Activated CD8-positive, alpha-beta memory T cell treated with anti-CD3 and anti-CD28 coated beads, Interleukin-2, amount 10 ng/mL, durations not matched to agents 7 days and 5 days (primary cell): ENCODE measurements at regions not wholly inside any gene's neighbourhood (a gene's known extent, or its start where the extent isn't known, plus 50 kb on each side); places are given as distances from the start of the nearest gene placed in this dataset.
"Not testable (repeated sequence)": the region's sequence is repeated elsewhere in the genome, so short reads cannot be mapped to it uniquely, and the experiment has no call there.

Source experiments
- ATAC-seq: fragments of 150-1000 bp; cut with Tn5 transposase; one replicate; pipeline ENCODE4 v1.10.0; 2021; ENCODE audit warnings: moderate library complexity
- CTCF ChIA-PET: fragments of 350-600 bp; sonication (Branson Sonifier 250); formaldehyde crosslinking; loops from one replicate; lab custom pipeline; 2021; ENCODE audit warnings: antibody characterized with exemption; lab: Charles Lee
- DNase-seq: peaks from one replicate; pipeline ENCODE4 v3.0.0-alpha.2; 2020
- H3K27ac Mint-ChIP-seq: one replicate; pipeline ENCODE4 v1.8.0; 2021; ENCODE audit warnings: mild to moderate bottlenecking, mixed read lengths
- H3K27me3 Mint-ChIP-seq: one replicate; pipeline ENCODE4 v1.8.0; 2021; ENCODE audit warnings: mixed read lengths
- H3K36me3 Mint-ChIP-seq: one replicate; pipeline ENCODE4 v1.8.0; 2021; ENCODE audit warnings: mild to moderate bottlenecking, mixed read lengths
- H3K4me1 Mint-ChIP-seq: one replicate; pipeline ENCODE4 v1.8.0; 2021; ENCODE audit warnings: mixed read lengths
- H3K4me3 Mint-ChIP-seq: one replicate; pipeline ENCODE4 v1.8.0; 2021; ENCODE audit warnings: mild to moderate bottlenecking, moderate library complexity, mixed read lengths
- H3K9me3 Mint-ChIP-seq: one replicate; pipeline ENCODE4 v1.8.0; 2022; ENCODE audit warnings: low read depth, mixed read lengths

DNA sequence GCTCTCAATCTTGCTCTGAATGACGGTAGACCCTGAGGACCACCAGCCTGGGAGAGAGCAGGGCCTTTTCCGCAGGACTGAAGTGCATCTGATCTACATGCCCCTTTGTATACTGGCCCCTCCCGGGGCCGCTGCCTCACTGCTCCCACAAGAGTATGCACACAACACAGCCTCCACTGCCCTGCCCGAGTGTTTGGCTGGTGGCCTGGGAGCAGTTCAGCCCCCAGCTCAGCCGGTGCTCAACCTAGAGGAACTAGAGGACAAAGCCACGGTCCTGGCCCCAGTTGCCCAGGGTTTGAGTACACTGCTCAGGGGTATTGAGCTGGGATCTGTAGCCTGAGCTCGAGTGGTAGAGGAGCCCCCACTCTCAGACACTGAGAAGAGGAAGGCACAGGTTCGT lies 118.9 kb upstream of the CAB39 start:
- no peak overlapping the region for H3K4me3 Mint-ChIP-seq
- H3K27ac Mint-ChIP-seq: no peak overlapping the region
- peaks cover 19% of the 10 kb centered on the region for H3K36me3 Mint-ChIP-seq
- CTCF ChIA-PET: interaction anchor here (1.3 kb wide), 1 partner anchor 17 kb away, joined by 3 read pairs; no protein-coding TSS in a partner anchor
- H3K4me1 Mint-ChIP-seq: peaks cover 63% of the 10 kb centered on the region
- DNase-seq (no peak), ATAC-seq (no peak)
- no peaks in the 10 kb centered on the region for H3K27me3 Mint-ChIP-seq
- peaks cover 2% of the 10 kb centered on the region for H3K9me3 Mint-ChIP-seq

DNA sequence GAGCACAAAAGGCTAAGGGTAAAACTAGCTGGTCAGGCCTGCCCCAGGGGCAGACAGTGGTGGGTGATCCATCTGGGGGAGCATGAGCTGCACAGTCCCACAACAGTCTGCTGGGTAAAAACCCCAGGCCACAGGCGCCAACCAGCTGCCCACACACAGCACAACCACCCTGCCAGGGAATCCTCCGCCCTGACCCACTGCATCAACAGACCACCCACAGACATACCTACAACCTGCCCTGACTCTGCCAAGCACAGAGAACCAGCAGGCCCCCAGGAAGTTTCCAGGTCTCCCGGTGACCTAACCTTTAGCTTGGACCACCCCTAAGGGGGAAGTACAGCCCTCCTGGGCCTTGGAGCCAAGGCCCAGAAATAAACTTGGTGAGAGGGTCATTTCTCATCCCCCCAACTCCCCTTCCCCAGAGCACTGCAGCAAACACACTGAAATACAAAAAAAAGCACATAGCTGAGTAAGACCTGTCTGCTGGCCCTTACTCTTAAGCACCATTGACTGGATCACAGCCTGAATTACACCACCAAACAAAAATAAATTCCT lies 118.3 kb upstream of the CAB39 start:
- H3K9me3 Mint-ChIP-seq: peaks cover 2% of the 10 kb centered on the region
- H3K27me3 Mint-ChIP-seq: no peaks in the 10 kb centered on the region
- CTCF ChIA-PET: interaction anchor here (1.1 to 1.3 kb wide), 2 partner anchors 16 to 22 kb away, joined by 3 to 4 read pairs; no protein-coding TSS in a partner anchor
- H3K36me3 Mint-ChIP-seq: peaks cover 19% of the 10 kb centered on the region
- H3K27ac Mint-ChIP-seq: no peak overlapping the region
- ATAC-seq (no peak), DNase-seq (no peak)
- peaks cover 57% of the 10 kb centered on the region for H3K4me1 Mint-ChIP-seq
- H3K4me3 Mint-ChIP-seq: no peak overlapping the region

DNA sequence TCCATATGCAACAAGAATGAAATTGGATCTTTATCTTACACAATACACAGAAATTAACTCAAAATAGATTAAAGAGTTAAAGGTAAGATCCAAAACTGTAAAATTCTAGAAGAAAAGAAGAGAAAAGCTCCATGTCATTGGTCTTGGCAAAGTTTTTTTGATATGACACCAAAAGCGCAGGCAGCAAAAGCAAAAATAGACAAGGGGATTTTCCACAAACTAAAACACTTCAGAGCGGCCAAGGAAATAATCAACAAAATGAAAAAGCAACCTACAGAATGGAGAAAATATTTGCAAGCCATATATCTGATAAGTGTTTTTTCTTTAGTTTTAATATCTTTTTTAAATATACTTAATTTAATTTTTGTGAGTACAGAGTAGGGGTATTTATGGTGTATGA lies 112.8 kb upstream of the CAB39 start:
- H3K4me3 Mint-ChIP-seq: no peak overlapping the region
- H3K27ac Mint-ChIP-seq: no peak overlapping the region
- CTCF ChIA-PET: no interaction called here
- no peak for DNase-seq
- H3K36me3 Mint-ChIP-seq: peaks cover 36% of the 10 kb centered on the region
- peaks cover 3% of the 10 kb centered on the region for H3K9me3 Mint-ChIP-seq
- no peaks in the 10 kb centered on the region for H3K27me3 Mint-ChIP-seq
- peaks cover 47% of the 10 kb centered on the region for H3K4me1 Mint-ChIP-seq
- no peak for ATAC-seq

DNA sequence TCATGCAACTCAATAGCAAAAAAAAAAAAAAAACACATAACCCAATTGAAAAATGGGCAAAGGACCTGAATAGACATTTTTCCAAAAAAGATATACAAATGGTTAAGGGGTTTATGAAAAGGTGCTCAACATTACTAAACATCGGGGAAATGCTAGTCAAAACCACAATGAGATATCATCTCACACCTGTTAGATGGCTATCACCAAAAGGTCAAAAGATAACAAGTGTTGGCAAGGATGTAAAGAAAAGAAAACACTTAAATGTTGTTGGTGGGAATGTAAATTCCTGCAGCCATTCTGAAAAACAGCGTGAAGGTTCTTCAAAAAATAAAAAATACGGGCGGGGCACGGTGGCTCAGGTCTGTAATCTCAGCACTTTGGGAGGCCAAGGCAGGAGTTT lies 112.4 kb upstream of the CAB39 start:
- no peak for DNase-seq
- CTCF ChIA-PET: no interaction called here
- Mint-ChIP-seq H3K36me3 (peaks cover 39% of the 10 kb centered on the region), H3K9me3 (peaks cover 3% of the 10 kb centered on the region), H3K4me1 (peaks cover 45% of the 10 kb centered on the region), H3K4me3 (peak overlapping the region; percentile 53), H3K27me3 (no peaks in the 10 kb centered on the region), H3K27ac (peak overlapping the region; percentile 50)
- no peak for ATAC-seq

DNA sequence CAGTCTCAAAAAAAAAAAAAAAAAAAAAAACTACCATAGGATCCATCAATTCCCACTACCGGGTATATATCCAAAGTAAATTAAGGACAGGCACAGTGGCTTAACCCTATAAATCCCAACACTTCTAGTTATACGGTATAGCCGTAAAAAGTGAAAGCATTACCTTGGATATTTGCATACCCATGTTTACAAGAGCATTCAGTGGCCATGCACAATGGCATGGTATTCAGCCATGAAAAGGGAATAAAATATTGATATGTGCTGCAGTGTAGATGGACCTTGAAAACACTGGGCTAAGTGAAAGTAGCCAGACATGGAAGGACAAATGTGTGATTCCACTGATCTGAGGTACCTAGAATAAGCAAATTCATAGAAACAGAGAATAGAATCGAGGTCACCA lies 111.8 kb upstream of the CAB39 start:
- H3K27me3 Mint-ChIP-seq: no peaks in the 10 kb centered on the region
- ATAC-seq (no peak), DNase-seq (no peak)
- peak overlapping the region; percentile 73 for H3K27ac Mint-ChIP-seq
- H3K4me1 Mint-ChIP-seq: peaks cover 48% of the 10 kb centered on the region
- CTCF ChIA-PET: interaction anchor here (1.4 kb wide), 1 partner anchor 8 kb away, joined by 3 read pairs; no protein-coding TSS in a partner anchor
- H3K9me3 Mint-ChIP-seq: peaks cover 3% of the 10 kb centered on the region
- H3K36me3 Mint-ChIP-seq: peaks cover 39% of the 10 kb centered on the region
- peak overlapping the region; percentile 53 for H3K4me3 Mint-ChIP-seq

DNA sequence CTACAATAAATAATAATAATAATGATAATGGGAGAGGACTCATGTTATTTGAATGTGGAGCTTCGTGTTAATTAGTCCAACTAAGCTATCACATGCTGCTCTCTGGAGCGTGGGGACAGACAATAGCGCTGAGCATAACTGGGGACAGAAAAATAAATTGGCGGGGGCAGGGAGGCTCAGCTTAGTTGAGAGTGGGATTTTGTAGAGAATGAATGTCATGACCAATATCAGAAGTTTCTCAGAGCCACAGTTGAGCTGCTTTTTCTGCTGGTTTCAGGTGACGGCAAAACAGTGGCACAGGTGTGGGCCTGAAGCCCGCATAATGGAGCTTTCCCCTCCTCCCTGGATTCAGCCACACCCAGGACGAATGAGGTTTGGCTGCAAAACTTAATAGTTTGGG lies 111.1 kb upstream of the CAB39 start:
- Mint-ChIP-seq H3K27ac (peak overlapping the region; percentile 77), H3K4me3 (no peak overlapping the region), H3K27me3 (no peaks in the 10 kb centered on the region), H3K36me3 (peaks cover 39% of the 10 kb centered on the region), H3K9me3 (peaks cover 3% of the 10 kb centered on the region), H3K4me1 (peaks cover 50% of the 10 kb centered on the region)
- ATAC-seq: no peak
- CTCF ChIA-PET: interaction anchor here (0.6 to 2.2 kb wide), 5 partner anchors 9 to 33 kb away, joined by 3 to 11 read pairs (median 5); no protein-coding TSS in a partner anchor
- no peak for DNase-seq

DNA sequence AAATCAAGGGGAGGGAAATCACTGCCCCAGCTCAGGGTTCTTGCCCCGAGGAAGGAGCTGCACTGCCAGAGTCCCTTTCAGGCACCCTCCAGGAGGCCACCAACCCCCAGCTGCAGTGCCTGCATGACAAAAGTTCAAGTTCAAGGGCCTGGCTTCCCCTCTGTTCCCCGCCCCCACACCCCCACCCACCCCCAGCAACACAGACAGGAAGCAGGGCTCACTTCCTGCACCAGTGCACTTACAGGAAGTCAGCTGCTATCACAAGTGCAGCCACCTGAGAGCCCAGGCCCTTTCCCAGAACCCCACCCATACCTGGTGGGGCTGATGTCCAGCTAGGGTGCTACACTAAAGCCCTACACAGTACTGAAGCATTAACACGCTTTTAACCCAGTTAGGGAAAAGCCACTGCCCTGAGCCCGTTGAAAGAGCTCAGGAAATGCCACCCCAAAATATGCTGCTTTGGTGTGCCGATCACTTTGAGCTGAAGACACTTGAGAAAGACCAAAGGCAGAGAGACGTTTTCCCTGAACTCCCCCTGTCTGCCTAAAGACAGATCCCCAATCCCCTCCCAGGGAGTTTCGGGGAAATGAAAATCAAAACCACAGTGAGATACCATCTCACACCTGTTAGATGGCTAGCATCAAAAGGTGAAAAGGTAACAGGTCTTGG lies 109.9 kb upstream of the CAB39 start:
- DNase-seq (peak; percentile 82), ATAC-seq (peak; percentile 94)
- H3K27me3 Mint-ChIP-seq: no peaks in the 10 kb centered on the region
- H3K9me3 Mint-ChIP-seq: peaks cover 2% of the 10 kb centered on the region
- CTCF ChIA-PET: interaction anchor here (0.6 to 2.2 kb wide), 5 partner anchors 8 to 535 kb away, joined by 3 to 11 read pairs (median 4); no protein-coding TSS in a partner anchor
- H3K36me3 Mint-ChIP-seq: peaks cover 45% of the 10 kb centered on the region
- peak overlapping the region; percentile 29 for H3K4me3 Mint-ChIP-seq
- peaks cover 49% of the 10 kb centered on the region for H3K4me1 Mint-ChIP-seq
- H3K27ac Mint-ChIP-seq: peak overlapping the region; percentile 94

DNA sequence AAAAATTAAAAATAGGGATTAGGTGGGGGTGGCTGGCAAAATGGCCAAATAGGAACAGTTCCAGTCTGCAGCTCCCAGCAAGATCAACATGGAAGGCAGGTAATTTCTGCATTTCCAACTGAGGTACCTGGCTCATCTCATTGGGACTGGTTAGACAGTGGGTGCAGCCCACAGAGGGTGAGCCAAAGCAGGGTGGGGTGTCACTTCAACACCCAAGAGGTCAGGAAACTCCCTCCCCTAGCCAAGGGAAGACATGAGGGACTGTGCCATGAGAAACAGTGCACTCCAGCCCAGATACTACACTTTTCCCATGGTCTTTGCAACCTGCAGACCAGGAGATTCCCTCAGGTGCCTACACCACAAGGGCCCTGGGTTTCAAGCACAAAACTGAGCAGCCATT lies 109.3 kb upstream of the CAB39 start:
- H3K36me3 Mint-ChIP-seq: peaks cover 45% of the 10 kb centered on the region
- H3K27ac Mint-ChIP-seq: peak overlapping the region; percentile 94
- not testable (repeated sequence) for H3K9me3 Mint-ChIP-seq, H3K27me3 Mint-ChIP-seq, H3K4me3 Mint-ChIP-seq, DNase-seq, ATAC-seq
- H3K4me1 Mint-ChIP-seq: peaks cover 44% of the 10 kb centered on the region
- CTCF ChIA-PET: interaction anchor here (0.6 to 2.2 kb wide), 4 partner anchors 7 to 384 kb away, joined by 3 to 11 read pairs (median 5); no protein-coding TSS in a partner anchor

DNA sequence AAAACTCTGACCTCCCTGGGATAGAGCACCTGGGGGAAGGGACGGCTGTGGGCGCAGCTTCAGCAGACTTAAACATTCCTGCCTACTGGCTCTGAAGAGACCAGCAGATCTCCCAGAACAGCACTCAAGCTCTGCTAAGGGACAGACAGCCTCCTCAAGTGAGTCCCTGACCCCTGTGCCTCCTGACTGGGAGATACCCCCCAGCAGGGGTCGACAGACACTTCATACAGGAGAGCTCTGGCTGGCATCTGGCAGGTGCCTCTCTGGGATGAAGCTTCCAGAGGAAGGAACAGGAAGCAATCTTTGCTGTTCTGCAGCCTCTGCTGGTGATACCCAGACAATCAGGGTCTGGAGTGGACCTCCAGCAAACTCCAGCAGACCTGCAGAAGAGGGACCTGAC lies 108.5 kb upstream of the CAB39 start:
- H3K27ac Mint-ChIP-seq, DNase-seq, H3K4me3 Mint-ChIP-seq, H3K9me3 Mint-ChIP-seq, CTCF ChIA-PET, H3K27me3 Mint-ChIP-seq, ATAC-seq: not testable (repeated sequence)
- peaks cover 44% of the 10 kb centered on the region for H3K4me1 Mint-ChIP-seq
- H3K36me3 Mint-ChIP-seq: peaks cover 53% of the 10 kb centered on the region

DNA sequence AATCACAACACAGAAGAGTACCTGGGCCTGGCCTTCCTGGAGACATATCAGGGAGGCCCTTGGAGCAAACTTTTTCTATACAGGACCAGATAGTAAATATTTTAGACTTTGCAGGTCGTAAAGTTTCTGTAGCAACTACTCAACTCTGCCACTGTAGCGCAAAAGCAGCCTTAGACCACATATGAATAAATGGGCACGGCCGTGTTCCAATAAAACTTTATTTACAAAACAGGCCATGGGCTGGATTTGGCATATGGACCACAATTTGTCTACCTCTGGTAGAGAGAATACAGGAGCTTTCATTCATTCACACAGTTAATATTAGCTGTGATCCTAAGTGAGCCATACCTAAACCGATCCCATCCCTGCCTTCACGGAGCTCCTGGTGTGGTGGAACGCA lies 98.6 kb upstream of the CAB39 start:
- Mint-ChIP-seq H3K36me3 (peaks cover 13% of the 10 kb centered on the region), H3K9me3 (peaks cover 2% of the 10 kb centered on the region), H3K27me3 (no peaks in the 10 kb centered on the region), H3K4me1 (peaks cover 32% of the 10 kb centered on the region), H3K27ac (no peak overlapping the region), H3K4me3 (no peak overlapping the region)
- CTCF ChIA-PET: interaction anchor here (0.9 to 3.8 kb wide), 4 partner anchors 29 to 546 kb away, joined by 3 to 15 read pairs (median 4); no protein-coding TSS in a partner anchor
- ATAC-seq (no peak), DNase-seq (no peak)

DNA sequence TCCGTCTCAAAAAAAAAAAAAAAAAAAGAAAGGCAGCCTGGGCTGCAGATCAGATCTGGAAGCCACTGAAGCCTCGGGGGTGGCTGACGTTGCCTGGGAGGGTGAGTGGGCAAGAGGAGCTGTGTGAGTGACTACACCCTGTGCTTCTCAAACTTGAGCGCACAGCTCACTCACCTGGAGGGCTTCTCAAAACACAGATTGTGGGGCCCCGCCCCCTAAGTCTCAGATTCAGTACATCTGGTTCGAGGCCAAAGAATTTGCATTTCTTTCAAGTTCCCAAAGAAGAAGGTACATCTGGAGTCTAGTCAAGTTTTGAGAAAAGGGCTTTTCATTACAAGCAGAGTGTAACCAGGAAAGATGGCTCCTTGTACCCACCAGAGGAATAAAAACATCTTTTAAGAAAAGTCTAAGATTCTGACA lies 97.7 kb upstream of the CAB39 start:
- Mint-ChIP-seq H3K27me3 (no peaks in the 10 kb centered on the region), H3K36me3 (peaks cover 8% of the 10 kb centered on the region), H3K27ac (peak overlapping the region; percentile 11), H3K4me1 (peaks cover 27% of the 10 kb centered on the region), H3K9me3 (no peaks in the 10 kb centered on the region), H3K4me3 (no peak overlapping the region)
- ATAC-seq (no peak), DNase-seq (no peak)
- CTCF ChIA-PET: interaction anchor here (0.7 to 3.8 kb wide), 3 partner anchors 62 to 547 kb away, joined by 3 to 15 read pairs (median 5); no protein-coding TSS in a partner anchor

DNA sequence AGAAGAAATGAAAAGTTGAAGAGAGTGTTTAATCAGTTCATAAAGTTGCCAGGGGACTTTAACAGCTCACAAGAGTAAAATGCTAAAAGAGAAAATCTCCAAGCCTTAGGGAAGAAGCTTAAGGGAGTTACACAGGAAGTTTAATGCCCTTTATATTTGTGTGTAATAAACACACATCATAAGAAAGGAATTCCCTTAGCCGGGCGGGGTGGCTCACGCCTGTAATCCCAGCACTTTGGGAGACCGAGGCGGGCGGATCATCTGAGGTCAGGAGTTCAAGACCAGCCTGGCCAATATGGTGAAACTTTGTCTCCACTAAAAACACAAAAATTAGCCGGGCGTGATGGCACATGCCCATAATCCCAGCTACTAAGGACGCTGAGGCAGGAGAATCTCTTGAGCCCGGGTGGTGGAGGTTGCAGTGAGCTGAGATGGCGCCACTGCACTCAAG lies 95.4 kb upstream of the CAB39 start:
- not testable (repeated sequence) for DNase-seq, H3K27ac Mint-ChIP-seq, H3K9me3 Mint-ChIP-seq, H3K4me3 Mint-ChIP-seq, H3K27me3 Mint-ChIP-seq, ATAC-seq
- H3K36me3 Mint-ChIP-seq: peaks cover 10% of the 10 kb centered on the region
- peaks cover 14% of the 10 kb centered on the region for H3K4me1 Mint-ChIP-seq
- CTCF ChIA-PET: interaction anchor here (0.7 to 1.7 kb wide), 5 partner anchors 35 to 407 kb away, joined by 3 to 4 read pairs (median 3); partner anchors contain the start of gene CAB39

DNA sequence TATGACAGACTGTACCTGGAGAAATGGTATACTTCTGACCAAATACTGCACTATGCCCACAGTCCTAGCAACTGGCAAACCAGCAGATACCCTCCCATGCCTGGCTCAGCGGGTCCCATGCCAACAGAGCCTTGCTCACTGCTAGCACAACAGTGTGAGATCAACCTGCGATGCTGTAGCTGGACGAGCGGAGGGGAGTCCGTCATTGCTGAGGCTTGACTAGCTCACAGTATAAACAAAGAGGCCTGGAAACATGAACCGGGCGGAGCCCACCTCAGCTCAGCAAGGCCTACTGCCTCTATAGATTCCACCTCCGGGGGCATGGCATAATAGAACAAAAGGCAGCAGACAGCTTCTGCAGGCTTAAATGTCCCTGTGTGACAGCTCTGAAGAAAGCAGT lies 93.2 kb upstream of the CAB39 start:
- H3K9me3 Mint-ChIP-seq: peaks cover 2% of the 10 kb centered on the region
- no peaks in the 10 kb centered on the region for H3K27me3 Mint-ChIP-seq
- H3K27ac Mint-ChIP-seq: no peak overlapping the region
- ATAC-seq: no peak
- H3K4me1 Mint-ChIP-seq: peaks cover 12% of the 10 kb centered on the region
- no peak for DNase-seq
- peaks cover 20% of the 10 kb centered on the region for H3K36me3 Mint-ChIP-seq
- CTCF ChIA-PET: no interaction called here
- H3K4me3 Mint-ChIP-seq: no peak overlapping the region
